CD4-positive, alpha-beta T cell treated with Interleukin-6 for 4 hours (primary cell): ENCODE measurements at regions not wholly inside any gene's neighbourhood (a gene's known extent, or its start where the extent isn't known, plus 50 kb on each side); places are given as distances from the start of the nearest gene placed in this dataset.
"Not testable (repeated sequence)": the region's sequence is repeated elsewhere in the genome, so short reads cannot be mapped to it uniquely, and the experiment has no call there.

Source experiments
- DNase-seq: peaks from one replicate; pipeline ENCODE4 v3.0.0-alpha.2; 2020; ENCODE audit warnings: mixed read lengths

- DNase-seq, result no peak
These were observed 552.9 kb upstream of the EPHA5 start for GRCh38 chr4:66223068-66223703.

DNA sequence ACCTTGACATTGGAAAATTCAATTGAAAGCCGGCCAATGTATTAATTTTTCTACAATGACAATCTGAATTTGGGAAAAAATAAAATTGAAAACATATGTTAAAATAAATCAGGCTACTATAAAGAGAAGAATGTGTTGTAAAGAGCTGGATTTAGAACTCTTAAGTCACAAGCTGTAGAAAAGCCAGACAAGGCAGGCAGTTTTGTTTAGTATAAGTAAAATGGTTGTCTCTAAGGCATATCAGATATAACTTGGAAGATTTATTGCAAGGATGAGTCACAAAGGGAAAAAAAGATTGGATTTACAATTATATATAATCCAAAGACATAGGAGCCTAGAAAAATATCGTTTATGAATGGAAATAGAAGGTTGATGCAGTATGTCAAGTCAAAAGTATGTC lies 549.1 kb upstream of the EPHA5 start:
- no peak for DNase-seq

DNA sequence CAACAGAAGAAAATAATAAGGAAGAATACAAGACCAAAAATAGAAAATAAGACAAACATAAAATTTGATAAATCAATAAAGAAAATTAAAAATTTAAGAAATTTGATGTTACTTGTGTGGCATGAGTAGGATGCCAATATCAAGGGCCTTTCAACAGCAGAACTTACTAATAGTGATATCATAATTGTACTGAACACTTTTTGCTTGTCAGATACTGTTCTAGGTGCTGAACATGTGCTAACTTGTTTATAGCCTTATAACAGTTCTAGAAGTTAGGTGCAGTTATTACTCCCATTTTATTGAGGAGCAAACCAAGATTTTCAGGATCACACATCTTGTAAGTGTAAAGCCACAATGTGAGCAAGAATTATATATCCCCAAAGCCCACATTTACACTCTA lies 546.0 kb upstream of the EPHA5 start:
- no peak for DNase-seq

GRCh38 chr4:66212489-66212888 lies 542.2 kb upstream of the EPHA5 start:
- no peak for DNase-seq

GRCh38 chr4:66204534-66205247 lies 534.4 kb upstream of the EPHA5 start:
- no peak for DNase-seq

- DNase-seq, result no peak
These were observed 532.6 kb upstream of the EPHA5 start for GRCh38 chr4:66202870-66203269.

GRCh38 chr4:66197451-66197850 lies 527.2 kb upstream of the EPHA5 start:
- DNase-seq, result no peak

GRCh38 chr4:66193487-66193886 lies 523.2 kb upstream of the EPHA5 start:
- no peak for DNase-seq

GRCh38 chr4:66187175-66187720 lies 517.0 kb upstream of the EPHA5 start:
- no peak for DNase-seq

DNA sequence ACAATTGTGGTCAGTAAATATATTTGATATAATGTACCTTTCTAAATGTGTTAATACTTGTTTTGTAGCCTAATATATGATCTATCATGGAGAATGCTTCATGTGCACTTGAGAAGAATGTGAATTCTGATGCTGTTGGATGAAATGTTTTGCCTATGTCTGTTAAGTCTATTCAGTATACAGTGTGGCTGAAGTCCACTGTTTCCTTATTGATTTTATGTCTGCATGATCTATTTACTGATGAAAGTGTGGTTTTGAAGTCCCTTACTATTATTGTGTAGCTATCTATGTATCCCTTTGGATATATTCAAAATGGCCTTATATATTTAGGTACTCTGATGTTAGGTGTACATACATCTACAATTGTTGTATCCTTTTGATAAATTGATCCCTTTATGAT lies 515.8 kb upstream of the EPHA5 start:
- DNase-seq, result no peak

- no peak for DNase-seq
These were observed 512.3 kb upstream of the EPHA5 start for GRCh38 chr4:66182636-66183035.

DNA sequence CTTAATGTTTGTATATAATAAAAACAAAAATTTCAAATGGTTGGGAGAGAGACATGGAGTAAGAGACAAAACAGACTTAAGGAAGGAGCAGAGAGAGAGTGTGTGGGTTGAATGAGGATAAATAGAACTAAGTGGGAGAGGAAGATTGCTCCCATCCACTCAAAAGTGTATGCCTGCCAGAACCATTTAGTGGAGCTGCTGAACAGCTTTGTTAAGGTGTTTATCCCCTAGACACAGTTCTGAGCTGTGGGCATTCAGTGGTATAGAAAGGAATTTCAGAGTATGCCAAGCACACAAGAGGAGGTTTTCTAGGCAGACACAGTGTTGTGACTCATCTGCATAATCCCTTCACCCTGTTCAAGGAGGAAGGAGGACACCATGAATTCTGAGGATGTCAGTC lies 508.6 kb upstream of the EPHA5 start:
- DNase-seq, result no peak

DNA sequence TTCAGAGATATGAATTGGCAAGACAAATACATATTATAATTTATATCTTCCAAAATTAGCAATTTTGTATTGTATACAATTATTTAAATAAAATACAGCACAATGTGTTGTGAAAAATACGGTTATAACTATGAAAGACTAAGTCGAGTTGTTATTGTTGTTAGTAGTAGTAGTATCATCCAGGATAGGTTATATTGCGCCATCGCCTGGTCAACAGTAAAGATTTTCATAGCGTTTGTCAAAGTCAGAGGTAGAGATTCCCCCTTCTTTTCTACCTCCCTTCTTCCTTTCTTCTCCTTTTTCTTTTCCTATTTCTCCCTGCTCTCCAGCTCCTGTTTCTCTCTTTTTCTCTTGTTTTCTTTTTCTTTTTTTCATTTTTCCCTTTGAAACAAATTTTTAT lies 499.1 kb upstream of the EPHA5 start:
- DNase-seq, result no peak

DNA sequence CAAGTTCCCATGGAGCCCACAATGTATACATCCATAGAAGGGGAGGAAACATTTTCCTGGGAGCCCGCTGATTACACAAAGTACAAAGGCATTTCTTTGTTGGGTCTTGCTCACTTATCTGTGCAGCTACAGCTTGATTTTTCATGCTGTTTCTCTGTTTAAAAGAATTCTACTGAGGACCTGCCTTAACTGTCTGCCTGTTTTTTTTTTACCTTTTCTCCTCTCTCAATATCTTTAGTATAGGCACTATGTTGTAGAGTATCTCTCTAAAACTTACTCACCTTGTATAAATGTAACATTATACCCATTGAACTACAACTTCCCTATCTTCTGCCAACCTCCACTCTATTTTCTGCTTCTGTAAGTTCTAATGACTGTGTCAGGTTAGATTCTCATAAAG lies 494.6 kb upstream of the EPHA5 start:
- no peak for DNase-seq

GRCh38 chr4:66160606-66161005 lies 490.3 kb upstream of the EPHA5 start:
- DNase-seq, result no peak

DNA sequence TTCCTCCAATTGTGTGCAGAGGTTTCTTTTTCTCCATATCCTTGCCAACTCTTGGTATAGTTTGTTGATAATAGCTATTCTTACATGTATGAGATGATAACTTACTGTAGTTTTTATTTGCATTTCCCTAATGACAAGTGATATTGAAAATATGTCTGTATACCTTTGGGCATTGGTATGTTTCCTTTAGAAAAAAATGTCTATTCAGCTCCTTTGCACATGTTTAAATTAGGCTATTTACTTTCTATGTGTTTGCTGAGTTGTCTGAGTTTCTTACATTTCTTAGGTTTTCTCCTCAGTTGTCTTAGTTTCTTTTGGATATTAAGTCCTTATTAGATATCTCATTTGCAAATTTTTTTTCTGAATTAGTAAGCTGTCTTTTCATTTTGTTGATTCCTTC lies 487.3 kb upstream of the EPHA5 start:
- no peak for DNase-seq

GRCh38 chr4:66130042-66130441 lies 459.8 kb upstream of the EPHA5 start:
- no peak for DNase-seq

DNA sequence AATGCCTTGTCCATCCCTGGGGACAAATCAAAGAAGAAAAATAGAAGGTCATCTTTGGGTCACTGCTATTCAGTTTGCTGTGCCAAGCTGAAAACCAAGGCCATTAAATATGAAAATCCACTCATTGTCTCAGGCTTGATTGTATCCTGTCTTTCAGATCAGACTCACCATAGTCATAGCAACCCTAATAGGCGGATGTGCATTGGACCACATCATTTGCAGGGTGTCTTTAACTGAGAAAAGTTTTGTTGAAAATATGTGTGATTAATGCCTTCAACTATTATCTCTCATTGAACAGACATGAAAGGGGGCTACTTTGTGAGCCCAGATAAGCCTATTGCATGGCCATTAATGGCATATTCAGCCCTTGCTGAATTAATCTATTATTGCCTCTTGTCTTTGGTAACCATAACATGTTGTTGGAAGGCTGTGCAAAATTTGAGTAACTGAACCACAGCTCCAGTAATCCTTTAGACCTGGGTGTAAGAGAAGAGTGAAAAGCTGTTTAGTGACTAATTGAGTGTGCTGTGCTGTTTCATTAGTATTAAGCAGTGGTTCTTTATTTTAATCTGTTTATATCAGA lies 453.6 kb upstream of the EPHA5 start:
- no peak for DNase-seq

DNA sequence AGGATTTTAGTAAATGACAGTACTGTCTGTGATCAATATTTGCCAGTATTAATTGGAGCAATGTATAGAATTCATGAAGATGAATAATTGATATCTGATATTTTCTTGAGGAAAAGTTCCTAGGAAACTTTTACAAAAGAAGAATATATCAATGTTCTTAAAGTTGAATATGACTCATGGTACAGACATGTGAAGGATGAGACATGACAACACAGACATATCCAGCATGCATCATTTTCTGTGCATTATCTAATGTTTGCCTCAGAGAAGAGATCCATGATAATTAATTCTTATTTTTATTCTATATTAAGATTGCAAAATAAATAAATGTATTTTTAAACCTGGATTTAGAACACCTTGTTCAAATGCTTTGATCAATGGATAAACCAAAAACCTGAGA lies 452.9 kb upstream of the EPHA5 start:
- DNase-seq, result no peak

- DNase-seq, result not testable (repeated sequence)
These were observed 444.9 kb upstream of the EPHA5 start for GRCh38 chr4:66115231-66115630.

DNA sequence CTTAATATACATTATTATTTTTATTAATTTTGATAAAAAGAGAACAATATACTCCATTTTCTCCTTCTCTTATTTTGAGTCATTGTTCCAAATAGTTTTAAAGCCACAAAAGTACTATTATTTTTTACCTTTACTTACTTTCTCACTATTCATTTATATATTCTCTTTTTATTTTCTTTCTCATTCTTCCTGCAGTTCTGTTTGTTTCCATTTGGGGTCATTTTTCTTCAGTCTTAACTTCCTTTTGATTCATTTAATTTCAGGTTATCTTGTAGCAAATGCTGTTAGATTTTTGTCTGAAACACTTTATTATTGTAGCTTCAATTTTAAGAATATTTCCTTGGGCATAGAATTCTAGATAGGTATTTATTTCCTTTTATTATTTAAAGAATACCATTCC lies 438.6 kb upstream of the EPHA5 start:
- DNase-seq, result no peak

- DNase-seq, result no peak
These were observed 426.9 kb upstream of the EPHA5 start for GRCh38 chr4:66097218-66097617.

GRCh38 chr4:66095065-66095464 lies 424.8 kb upstream of the EPHA5 start:
- DNase-seq, result no peak

DNA sequence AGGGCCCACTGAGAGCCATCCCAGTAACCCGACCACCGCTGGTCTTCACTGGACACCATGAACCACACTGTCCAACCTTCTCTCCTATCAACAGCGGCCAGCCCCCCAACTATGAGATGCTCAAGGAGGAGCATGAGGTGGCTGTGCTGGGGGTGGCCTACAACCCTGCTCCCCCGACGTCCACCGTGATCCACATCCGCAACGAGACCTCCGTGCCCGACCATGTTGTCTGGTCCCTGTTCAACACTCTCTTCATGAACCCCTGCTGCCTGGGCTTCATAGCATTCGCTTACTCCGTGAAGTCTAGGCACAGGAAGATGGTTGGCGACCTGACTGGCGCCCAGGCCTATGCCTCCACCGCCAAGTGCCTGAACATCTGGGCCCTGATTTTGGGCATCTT lies 423.8 kb upstream of the EPHA5 start:
- no peak for DNase-seq
